AG08396 (cell line): ENCODE measurements at regions not wholly inside any gene's neighbourhood (a gene's known extent, or its start where the extent isn't known, plus 50 kb on each side); places are given as distances from the start of the nearest gene placed in this dataset.

Source experiments
- DNase-seq: peaks from one replicate; pipeline ENCODE4 v3.0.0; 2012; ENCODE audit warnings: low spot score, mixed read lengths

- no peak for DNase-seq
Measured at GRCh38 chr18:1954583-1955312, 616.6 kb downstream of the METTL4 start.

- no peak for DNase-seq
Measured at GRCh38 chr18:1958798-1959197, 612.5 kb downstream of the METTL4 start.

GRCh38 chr18:1965016-1965415, 606.3 kb downstream of the METTL4 start:
- no peak for DNase-seq

- no peak for DNase-seq
Measured at GRCh38 chr18:1965541-1965940, 605.8 kb downstream of the METTL4 start.

- no peak for DNase-seq
Measured at GRCh38 chr18:1968801-1969498, 602.4 kb downstream of the METTL4 start.

- DNase-seq, result no peak
Measured at GRCh38 chr18:1976484-1976883, 594.8 kb downstream of the METTL4 start.

GRCh38 chr18:1982056-1982455, 589.2 kb downstream of the METTL4 start:
- DNase-seq, result no peak

- no peak for DNase-seq
Measured at GRCh38 chr18:1983746-1984515, 587.4 kb downstream of the METTL4 start.

- no peak for DNase-seq
Measured at GRCh38 chr18:1993866-1994265, 577.4 kb downstream of the METTL4 start.

GRCh38 chr18:1994471-1994870, 576.8 kb downstream of the METTL4 start:
- no peak for DNase-seq

- DNase-seq, result no peak
Measured at GRCh38 chr18:1995041-1995612, 576.2 kb downstream of the METTL4 start.

- DNase-seq, result no peak
Measured at GRCh38 chr18:1998121-1998520, 573.2 kb downstream of the METTL4 start.

GRCh38 chr18:1999387-1999786, 571.9 kb downstream of the METTL4 start:
- DNase-seq, result no peak

GRCh38 chr18:2002151-2002550, 569.2 kb downstream of the METTL4 start:
- DNase-seq, result no peak

- no peak for DNase-seq
Measured at GRCh38 chr18:2002604-2003003, 568.7 kb downstream of the METTL4 start.

- DNase-seq, result no peak
Measured at GRCh38 chr18:2009942-2010697, 561.2 kb downstream of the METTL4 start.

GRCh38 chr18:2027016-2027415, 544.3 kb downstream of the METTL4 start:
- no peak for DNase-seq

- no peak for DNase-seq
Measured at GRCh38 chr18:2027756-2028155, 543.5 kb downstream of the METTL4 start.

GRCh38 chr18:2028986-2029385, 542.3 kb downstream of the METTL4 start:
- DNase-seq, result no peak

- no peak for DNase-seq
Measured at GRCh38 chr18:2030647-2031046, 540.7 kb downstream of the METTL4 start.

GRCh38 chr18:2032036-2032435, 539.3 kb downstream of the METTL4 start:
- no peak for DNase-seq

GRCh38 chr18:2035056-2035455, 536.2 kb downstream of the METTL4 start:
- no peak for DNase-seq
